ENCODE measurements at regions not wholly inside any gene's neighbourhood (a gene's known extent, or its start where the extent isn't known, plus 50 kb on each side); places are given as distances from the start of the nearest gene placed in this dataset.
"Not testable (repeated sequence)": the region's sequence is repeated elsewhere in the genome, so short reads cannot be mapped to it uniquely, and the experiment has no call there.

GRCh38 chrX:15116900-15117299 is 153.0 kb downstream of the ASB9 start:
- DNase-seq (ENCODE audit: low read depth) = no peak

DNA sequence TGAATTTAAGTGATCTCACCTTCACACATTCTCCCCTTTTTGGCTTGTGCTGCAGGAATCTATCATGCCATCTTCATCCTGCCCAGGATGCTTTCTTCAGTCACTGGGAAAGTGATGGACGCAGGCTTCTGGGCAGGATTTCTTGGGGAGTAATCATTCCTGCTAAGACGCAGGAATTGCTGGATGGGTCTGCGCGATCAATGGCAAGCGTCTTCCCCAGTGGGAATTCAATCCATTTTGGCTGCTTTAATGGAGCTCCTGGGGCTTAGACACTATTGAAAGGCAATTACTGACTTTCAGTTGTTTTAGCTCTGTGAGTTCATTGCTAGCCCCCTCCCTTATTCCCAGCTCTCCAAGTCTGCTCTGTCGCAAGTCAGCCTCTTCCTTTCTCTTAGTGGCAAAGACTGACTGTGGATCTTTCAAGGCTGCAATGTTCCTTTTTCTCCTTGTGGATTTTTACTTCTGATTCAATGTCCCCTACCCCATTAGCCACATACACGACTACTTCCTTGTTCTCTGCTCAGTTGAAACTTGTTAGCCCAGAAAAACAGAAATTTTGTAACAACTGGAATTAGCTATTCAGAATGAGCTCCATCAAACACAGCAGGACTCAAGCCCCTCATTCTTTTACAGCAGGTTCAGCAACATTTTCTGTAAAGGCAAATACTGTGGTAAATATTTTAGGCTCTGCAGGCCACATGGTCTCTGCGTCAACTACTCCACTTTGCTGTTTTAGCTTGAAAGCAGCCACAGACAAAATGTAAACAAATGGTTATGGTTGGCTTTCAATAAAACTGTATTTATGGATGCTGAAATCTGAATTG is 154.9 kb downstream of the ASB9 start:
- no peak for DNase-seq (ENCODE audit: low read depth)

- DNase-seq (ENCODE audit: low read depth) = no peak
Measured at GRCh38 chrX:15107367-15107988, 162.4 kb downstream of the ASB9 start.

- DNase-seq (ENCODE audit: low read depth) = no peak
Measured at GRCh38 chrX:15098505-15098904, 171.4 kb downstream of the ASB9 start.

DNA sequence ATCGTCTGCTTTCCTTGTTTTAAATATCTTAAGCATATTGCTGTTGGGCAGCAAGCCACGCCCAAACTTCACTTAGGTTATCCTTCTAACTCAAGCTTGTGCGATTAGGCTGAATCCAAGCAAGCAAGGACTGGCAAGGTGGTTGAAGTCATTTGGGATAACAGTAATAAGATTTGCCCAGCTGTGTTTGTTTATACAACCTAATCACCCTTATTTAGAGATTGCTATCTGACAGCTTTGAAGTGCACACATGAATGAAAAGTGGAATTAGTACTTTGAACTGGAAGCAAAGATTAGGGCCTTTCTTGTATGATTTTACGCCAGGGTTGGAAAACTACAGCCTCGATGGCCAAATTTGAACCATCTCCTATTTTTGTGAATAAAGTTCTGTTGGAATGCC is 182.1 kb downstream of the ASB9 start:
- no peak for DNase-seq (ENCODE audit: low read depth)

DNA sequence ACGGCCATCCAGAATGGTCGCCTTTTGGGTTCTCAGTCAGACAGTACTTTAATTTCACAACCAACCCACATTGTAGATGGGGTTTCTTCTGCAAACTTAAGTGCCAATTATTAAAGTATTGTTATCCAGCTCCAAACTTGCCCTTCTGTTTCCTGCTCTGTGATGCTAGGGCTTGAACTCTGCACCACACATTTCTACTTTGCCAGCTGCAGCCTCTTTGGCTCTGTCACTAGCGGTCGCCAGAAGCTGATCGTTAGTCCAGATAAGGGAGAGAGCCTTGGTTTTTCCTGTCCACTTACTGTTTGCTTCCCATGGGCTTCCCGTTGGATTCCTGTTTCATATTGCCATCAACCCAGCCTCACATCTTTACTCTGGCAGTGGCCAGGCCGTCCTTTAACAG is 196.6 kb downstream of the ASB9 start:
- no peak for DNase-seq (ENCODE audit: low read depth)

GRCh38 chrX:15072880-15073279 is 197.0 kb downstream of the ASB9 start:
- no peak for DNase-seq (ENCODE audit: low read depth)

- DNase-seq (ENCODE audit: low read depth) = no peak
Measured at GRCh38 chrX:15072259-15072658, 197.6 kb downstream of the ASB9 start.

GRCh38 chrX:15059474-15059873 is 186.3 kb downstream of the MOSPD2 start:
- DNase-seq (ENCODE audit: low read depth) = no peak

DNA sequence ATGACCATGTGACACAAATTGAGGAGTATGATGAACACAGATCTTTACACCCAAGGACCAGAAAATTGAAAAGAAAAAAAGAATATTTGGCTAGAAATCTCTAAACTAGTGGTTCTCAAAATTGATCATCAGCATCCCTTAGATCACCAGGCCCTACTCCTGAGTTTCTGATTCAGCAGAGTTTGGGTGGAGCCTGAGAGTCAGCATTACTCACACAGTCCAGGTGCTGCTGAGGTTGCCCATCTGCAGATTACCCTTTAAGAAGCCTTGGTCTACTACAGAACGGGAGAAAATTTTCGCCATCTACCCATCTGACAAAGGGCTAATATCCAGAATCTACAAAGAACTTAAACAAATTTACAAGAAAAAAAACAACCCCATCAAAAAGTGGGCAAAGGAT is 182.8 kb downstream of the MOSPD2 start:
- no peak for DNase-seq (ENCODE audit: low read depth)

GRCh38 chrX:15055146-15055930 is 182.1 kb downstream of the MOSPD2 start:
- no peak for DNase-seq (ENCODE audit: low read depth)

DNA sequence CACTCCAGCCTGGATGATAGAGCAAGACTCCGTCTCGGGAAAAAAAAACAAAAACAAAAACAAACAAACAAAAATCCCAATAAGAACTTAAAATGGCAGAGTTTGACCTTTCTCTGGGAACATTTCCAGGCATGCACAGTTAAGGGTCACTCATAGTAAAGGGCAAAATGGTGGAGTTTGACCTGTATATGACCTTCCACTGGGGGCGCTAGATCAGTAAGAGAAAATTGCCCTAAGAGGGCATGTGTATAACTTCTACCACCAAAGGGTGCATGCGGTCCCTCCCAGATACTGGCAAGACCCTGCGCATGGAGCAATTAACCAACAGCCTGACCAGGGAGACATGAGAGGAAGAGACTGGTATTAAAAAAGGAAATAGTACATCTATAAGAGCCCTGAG is 177.2 kb downstream of the MOSPD2 start:
- no peak for DNase-seq (ENCODE audit: low read depth)

DNA sequence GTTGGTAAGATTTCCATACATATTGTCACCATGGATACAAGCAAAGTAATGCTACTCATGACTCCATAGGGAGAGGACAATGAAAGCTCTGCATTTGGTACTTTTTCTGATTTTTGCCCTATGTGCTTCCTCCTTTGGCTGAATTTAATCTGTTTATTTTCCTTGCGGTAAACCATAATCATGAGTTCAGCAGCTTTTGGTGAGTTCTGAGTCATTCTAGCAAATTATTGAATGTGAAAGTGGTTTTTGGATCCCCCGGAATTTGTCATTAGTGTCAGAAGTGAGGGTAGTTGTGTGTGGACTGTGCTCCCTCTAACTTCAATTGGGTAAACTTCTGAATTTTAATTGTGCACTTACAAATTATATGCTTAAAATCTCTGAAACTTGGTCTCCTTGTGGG is 170.3 kb downstream of the MOSPD2 start:
- no peak for DNase-seq (ENCODE audit: low read depth)

- DNase-seq (ENCODE audit: low read depth) = no peak
Measured at GRCh38 chrX:15033917-15034316, 160.7 kb downstream of the MOSPD2 start.

GRCh38 chrX:15017491-15017890 is 144.3 kb downstream of the MOSPD2 start:
- DNase-seq (ENCODE audit: low read depth) = peak; percentile 24

DNA sequence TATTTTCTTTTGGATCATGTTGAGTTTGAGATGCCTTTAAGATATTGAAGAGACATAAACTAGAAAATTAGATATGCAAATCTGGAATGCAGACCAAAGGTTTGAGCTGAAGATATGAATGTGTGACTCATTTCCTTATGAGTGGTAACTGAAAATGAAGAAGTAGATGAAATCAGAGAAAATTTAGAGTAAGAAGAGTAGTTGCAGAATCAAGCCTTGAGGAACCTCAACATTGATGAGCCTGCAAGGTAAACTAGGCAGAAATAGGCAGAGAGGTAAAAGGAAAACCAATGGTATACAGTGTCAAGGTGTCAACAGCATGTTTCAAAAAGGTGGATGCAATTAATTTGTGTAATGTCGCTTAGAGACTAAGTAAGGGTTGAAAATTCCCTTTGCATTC is 142.8 kb downstream of the MOSPD2 start:
- DNase-seq (ENCODE audit: low read depth) = no peak

DNA sequence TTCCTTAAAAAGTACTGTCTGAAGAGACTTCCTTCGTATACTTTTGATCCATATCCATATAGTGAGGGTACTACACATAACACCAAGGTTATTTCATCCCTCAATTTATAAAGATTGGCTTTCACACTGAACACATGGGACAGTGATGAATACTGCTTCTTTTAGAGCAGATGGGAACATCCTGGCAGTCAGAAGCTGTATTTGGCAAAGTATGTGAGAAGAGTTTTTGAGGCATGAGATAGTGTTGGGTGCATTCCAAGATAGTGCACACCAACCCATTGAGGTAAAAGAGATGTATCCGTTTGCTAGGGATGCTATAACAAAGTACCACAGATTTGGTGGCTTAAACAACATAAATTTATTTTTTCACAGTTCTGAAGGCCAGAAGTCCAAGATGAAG is 141.1 kb downstream of the MOSPD2 start:
- DNase-seq (ENCODE audit: low read depth) = no peak

DNA sequence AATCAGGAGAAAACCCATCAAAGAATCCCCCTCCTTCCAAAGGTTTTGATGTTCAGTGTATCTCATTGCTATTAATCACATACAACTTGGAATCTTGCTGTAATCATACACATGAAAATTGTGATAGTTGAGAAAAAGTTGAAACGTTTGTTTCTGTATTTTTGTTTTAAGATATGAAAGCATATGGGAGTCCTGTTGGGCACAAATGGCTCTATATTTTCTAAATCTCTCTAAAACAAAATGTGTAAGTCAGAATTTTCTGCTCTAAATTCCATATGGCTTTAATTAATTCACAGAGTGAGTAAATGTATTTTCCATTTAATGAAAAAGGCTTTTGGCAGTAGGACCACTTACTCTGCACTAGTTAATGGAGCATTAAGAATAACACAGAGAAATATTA is 140.2 kb downstream of the MOSPD2 start:
- no peak for DNase-seq (ENCODE audit: low read depth)

DNA sequence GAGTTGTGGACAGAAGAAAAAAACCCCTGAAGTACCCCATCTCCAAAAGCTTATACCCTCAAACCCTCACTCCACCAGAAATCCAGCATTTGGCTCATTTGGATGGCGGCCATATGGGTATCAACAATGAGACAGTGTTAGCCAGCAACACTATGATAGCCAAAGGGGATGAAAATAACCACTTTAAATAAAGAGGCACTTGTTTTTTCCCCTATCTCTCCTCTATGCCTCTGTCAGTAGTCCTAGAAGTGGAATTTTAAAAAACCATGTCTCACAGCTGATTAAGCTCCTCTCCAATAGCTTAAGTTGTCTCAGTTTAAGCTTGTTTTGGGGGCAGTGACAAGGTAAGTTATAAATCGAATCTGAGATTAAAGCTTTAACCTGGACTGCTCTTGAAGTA is 124.0 kb downstream of the MOSPD2 start:
- DNase-seq (ENCODE audit: low read depth) = no peak

GRCh38 chrX:14984425-14984824 is 111.2 kb downstream of the MOSPD2 start:
- DNase-seq (ENCODE audit: low read depth) = not testable (repeated sequence)
